ENCODE measurements at regions not wholly inside any gene's neighbourhood (a gene's known extent, or its start where the extent isn't known, plus 50 kb on each side); places are given as distances from the start of the nearest gene placed in this dataset.

- no peak for TF ChIP-seq CTCF (IDR thresholded peaks at IDR 0.05; ENCODE audit: insufficient read depth, low read depth, low read length)
- TF ChIP-seq EZH2 (IDR thresholded peaks at IDR 0.05; ENCODE audit: insufficient read depth, low read length) = no peak
Observed at GRCh38 chr19:29367791-29368222, 154.9 kb upstream of the UQCRFS1 start.

Data from astrocyte (in vitro differentiated cells and primary cell).